Ovary (tissue), 7 donors: ENCODE measurements at regions not wholly inside any gene's neighbourhood (a gene's known extent, or its start where the extent isn't known, plus 50 kb on each side); places are given as distances from the start of the nearest gene placed in this dataset.

ENCODE experiments used
- DNase-seq, 5 donors: peaks; one replicate each; pipeline ENCODE4 v3.0.0-alpha.2; 2019 to 2020
- H3K27ac ChIP-seq, 2 donors: fragments of 200-600 bp; one replicate each; pipeline versions ENCODE4 v1.5.1 to v1.8.0; 2019 to 2022
- H3K27me3 ChIP-seq: fragments of 200-600 bp; one replicate; pipeline ENCODE4 v1.8.0; 2022
- H3K36me3 ChIP-seq: fragments of 200-600 bp; sonication (generic); one replicate; pipeline ENCODE4 v1.5.1; 2019
- H3K4me1 ChIP-seq: one replicate; pipeline ENCODE4 v1.8.1; 2013; ENCODE audit warnings: mild to moderate bottlenecking, moderate library complexity; ENCODE audit not compliant: insufficient read depth
- H3K4me3 ChIP-seq: fragments of 200-600 bp; sonication (generic); one replicate; pipeline ENCODE4 v1.5.1; 2017
- H3K9me3 ChIP-seq, 2 donors: fragments of 200-600 bp in 1 of 2; sonication (generic) in 1 of 2; one replicate each; pipeline versions ENCODE4 v1.5.1 to v1.8.1; 2013 to 2019; ENCODE audit warnings: mild to moderate bottlenecking in 1 of 2, moderate library complexity in 1 of 2
- CTCF ChIP-seq, 3 donors: fragments of 450-650 bp in 2 of 3; fragments of 200-600 bp in 1 of 3; IDR thresholded peaks; one replicate each; pipeline versions ENCODE4 v1.5.1 to v1.8.0; 2016 to 2022; ENCODE audit warnings: antibody characterized with exemption in 3 of 3, mild to moderate bottlenecking in 1 of 3
- EP300 ChIP-seq: sonication (generic); formaldehyde crosslinking; IDR thresholded peaks from one replicate; pipeline ENCODE4 v1.6.1; 2017; ENCODE audit warnings: antibody characterized with exemption
- POLR2A ChIP-seq: fragments of 450-650 bp; IDR thresholded peaks from one replicate; pipeline ENCODE4 v1.6.1; 2017; ENCODE audit warnings: antibody characterized with exemption, mild to moderate bottlenecking, moderate library complexity
- WGBS, 3 donors: extraction: QIAGEN DNeasy Blood & Tissue Kit in 1 of 3; methylation state at CpG; one replicate each; pipeline versions ENCODE4 v1.1.5 to v1.1.7; 2013 to 2017; 5-methylcytosine and 5-hydroxymethylcytosine counted together
- intact Hi-C, 4 donors: fragments of 100-400 bp; cut with DNase I; formaldehyde crosslinking; loops; one replicate each; pipeline versions ENCODE4 v1.11.0 to v1.15.1; 2022 to 2023
- donor health status: DM: no; HTN: no; CAD: no; lungs with moderate emphysema.
- donor health status: DM: no; HTN: no; CAD: no.
- donor health status: Bipolar disorder and iron deficiency.
- donor health status: DM: no; HTN: no; CAD: no.
- donor health status: DM: yes; HTN: yes; CAD: no.

GRCh38 chr14:22262881-22263280 lies 326.1 kb downstream of the DAD1 start:
- no peak overlapping the region for H3K4me3 ChIP-seq
- H3K9me3 ChIP-seq, result no peaks in the 10 kb centered on the region
- H3K27ac ChIP-seq, result no peak overlapping the region
- no peaks in the 10 kb centered on the region for H3K4me1 ChIP-seq
- DNase-seq, result no peak
- H3K27me3 ChIP-seq, result no peaks in the 10 kb centered on the region
- intact Hi-C loops, result no loop called here
- TF ChIP-seq CTCF (IDR thresholded peaks at IDR 0.05) (no peak), EP300 (no peak), POLR2A (no peak)
- 88 to 95% (median 93%) methylated on average over 3 of the region's 3 CpGs for WGBS, 3 donors
- H3K36me3 ChIP-seq, result no peaks in the 10 kb centered on the region

- H3K36me3 ChIP-seq, result no peaks in the 10 kb centered on the region
- no peak for TF ChIP-seq EP300
- TF ChIP-seq POLR2A, result no peak
- no peak for TF ChIP-seq CTCF (IDR thresholded peaks at IDR 0.05)
- no peak overlapping the region for H3K27ac ChIP-seq
- no peak overlapping the region for H3K4me3 ChIP-seq
- intact Hi-C loops, result no loop called here
- no peaks in the 10 kb centered on the region for H3K9me3 ChIP-seq
- WGBS, 3 donors, result 45 to 75% (median 73%) methylated on average over 5 of the region's 5 CpGs
- H3K4me1 ChIP-seq, result no peaks in the 10 kb centered on the region
- DNase-seq, result no peak
- H3K27me3 ChIP-seq, result no peaks in the 10 kb centered on the region
Observed at GRCh38 chr14:22255017-22255950, 333.7 kb downstream of the DAD1 start.

- Histone ChIP-seq H3K27ac (no peak overlapping the region), H3K9me3 (no peaks in the 10 kb centered on the region), H3K4me3 (no peak overlapping the region), H3K36me3 (no peaks in the 10 kb centered on the region), H3K27me3 (no peaks in the 10 kb centered on the region), H3K4me1 (no peaks in the 10 kb centered on the region)
- no peak for DNase-seq
- 37 to 51% (median 43%) methylated on average over 4 of the region's 4 CpGs for WGBS, 3 donors
- no peak for TF ChIP-seq EP300
- TF ChIP-seq CTCF (IDR thresholded peaks at IDR 0.05), result no peak
- no peak for TF ChIP-seq POLR2A
- intact Hi-C loops, result no loop called here
Observed at GRCh38 chr14:22252686-22253085, 336.3 kb downstream of the DAD1 start.

- WGBS, 3 donors, result 86 to 96% (median 88%) methylated on average over 1 of the region's 1 CpG
- intact Hi-C loops, result no loop called here
- Histone ChIP-seq H3K4me1 (no peaks in the 10 kb centered on the region), H3K27ac (no peak overlapping the region), H3K36me3 (no peaks in the 10 kb centered on the region), H3K4me3 (no peak overlapping the region), H3K27me3 (no peaks in the 10 kb centered on the region), H3K9me3 (no peaks in the 10 kb centered on the region)
- no peak for TF ChIP-seq CTCF (IDR thresholded peaks at IDR 0.05)
- TF ChIP-seq POLR2A, result no peak
- TF ChIP-seq EP300, result no peak
- no peak for DNase-seq
Observed at GRCh38 chr14:22251090-22251489, 337.9 kb downstream of the DAD1 start.
